ENCODE measurements at regions not wholly inside any gene's neighbourhood (a gene's known extent, or its start where the extent isn't known, plus 50 kb on each side); places are given as distances from the start of the nearest gene placed in this dataset.

- no peak overlapping the region for H3K27ac ChIP-seq
- TF ChIP-seq, protein P1, sequence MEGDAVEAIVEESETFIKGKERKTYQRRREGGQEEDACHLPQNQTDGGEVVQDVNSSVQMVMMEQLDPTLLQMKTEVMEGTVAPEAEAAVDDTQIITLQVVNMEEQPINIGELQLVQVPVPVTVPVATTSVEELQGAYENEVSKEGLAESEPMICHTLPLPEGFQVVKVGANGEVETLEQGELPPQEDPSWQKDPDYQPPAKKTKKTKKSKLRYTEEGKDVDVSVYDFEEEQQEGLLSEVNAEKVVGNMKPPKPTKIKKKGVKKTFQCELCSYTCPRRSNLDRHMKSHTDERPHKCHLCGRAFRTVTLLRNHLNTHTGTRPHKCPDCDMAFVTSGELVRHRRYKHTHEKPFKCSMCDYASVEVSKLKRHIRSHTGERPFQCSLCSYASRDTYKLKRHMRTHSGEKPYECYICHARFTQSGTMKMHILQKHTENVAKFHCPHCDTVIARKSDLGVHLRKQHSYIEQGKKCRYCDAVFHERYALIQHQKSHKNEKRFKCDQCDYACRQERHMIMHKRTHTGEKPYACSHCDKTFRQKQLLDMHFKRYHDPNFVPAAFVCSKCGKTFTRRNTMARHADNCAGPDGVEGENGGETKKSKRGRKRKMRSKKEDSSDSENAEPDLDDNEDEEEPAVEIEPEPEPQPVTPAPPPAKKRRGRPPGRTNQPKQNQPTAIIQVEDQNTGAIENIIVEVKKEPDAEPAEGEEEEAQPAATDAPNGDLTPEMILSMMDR (conservative IDR thresholded peaks at IDR 0.05): no peak
Measured at GRCh38 chr1:229950908-229951307, 116.1 kb upstream of the GALNT2 start.

DNA sequence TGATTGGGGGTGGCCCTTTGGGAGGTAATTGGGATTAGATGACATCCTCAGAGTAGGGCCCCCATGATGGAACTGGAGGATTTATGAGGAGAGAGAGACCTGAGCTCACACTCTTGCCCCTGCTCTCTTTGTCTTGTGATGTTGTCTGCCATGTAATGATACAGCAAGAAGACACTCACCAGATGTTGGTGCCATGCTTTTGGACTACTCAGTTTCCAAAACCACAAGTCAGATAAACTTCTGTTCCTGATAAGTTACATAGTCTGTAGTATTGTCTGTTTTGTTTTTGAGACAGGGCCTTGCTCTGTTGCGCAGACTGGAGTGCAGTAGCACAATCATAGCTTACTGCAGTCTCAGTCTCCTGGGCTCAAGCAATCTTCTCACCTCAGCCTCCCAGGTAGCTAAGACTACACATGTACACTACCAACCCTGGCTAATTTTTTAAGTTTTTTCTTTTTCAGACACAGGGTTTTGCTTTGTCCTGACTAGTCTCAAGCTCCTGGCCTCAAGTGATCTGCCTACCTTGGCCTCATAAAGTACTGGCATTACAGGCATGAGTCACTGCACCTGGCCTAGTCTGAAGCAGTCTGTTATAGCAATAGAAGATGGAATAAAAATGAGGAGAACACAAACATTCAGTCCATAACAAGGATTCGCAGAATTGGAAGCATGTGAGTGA, 115.0 kb upstream of the GALNT2 start:
- TF ChIP-seq, protein P1 (conservative IDR thresholded peaks at IDR 0.05): no peak
- no peak overlapping the region for H3K27ac ChIP-seq

- TF ChIP-seq, protein P1 (conservative IDR thresholded peaks at IDR 0.05): no peak
- H3K27ac ChIP-seq: no peak overlapping the region
Measured at GRCh38 chr1:229952670-229953520, 114.1 kb upstream of the GALNT2 start.

- no peak overlapping the region for H3K27ac ChIP-seq
- TF ChIP-seq, protein P1 (conservative IDR thresholded peaks at IDR 0.05): no peak
Measured at GRCh38 chr1:229953736-229954326, 113.2 kb upstream of the GALNT2 start.

DNA sequence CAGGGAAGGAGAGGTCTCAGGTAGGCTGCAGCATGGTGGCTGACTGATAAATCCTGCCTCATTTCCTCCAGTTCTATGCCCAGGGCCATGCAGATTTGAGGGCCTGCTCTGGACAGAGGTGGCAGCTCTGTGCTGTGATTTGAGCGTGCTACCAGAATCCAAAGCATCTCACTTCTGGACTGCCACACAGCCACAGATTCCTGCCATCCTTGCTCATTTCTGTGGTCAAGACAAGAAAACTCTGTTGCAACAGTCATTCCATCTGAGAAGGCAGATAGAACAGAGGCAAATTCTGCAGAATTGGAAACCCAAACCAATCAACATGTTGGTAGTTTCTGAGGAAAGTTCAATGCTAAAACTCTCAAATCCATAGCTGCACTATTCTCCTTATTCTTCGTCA, 102.8 kb upstream of the GALNT2 start:
- no peak overlapping the region for H3K27ac ChIP-seq
- TF ChIP-seq, protein P1 (conservative IDR thresholded peaks at IDR 0.05): no peak

GRCh38 chr1:229970714-229971113, 96.3 kb upstream of the GALNT2 start:
- TF ChIP-seq, protein P1 (conservative IDR thresholded peaks at IDR 0.05): no peak
- H3K27ac ChIP-seq: no peak overlapping the region

DNA sequence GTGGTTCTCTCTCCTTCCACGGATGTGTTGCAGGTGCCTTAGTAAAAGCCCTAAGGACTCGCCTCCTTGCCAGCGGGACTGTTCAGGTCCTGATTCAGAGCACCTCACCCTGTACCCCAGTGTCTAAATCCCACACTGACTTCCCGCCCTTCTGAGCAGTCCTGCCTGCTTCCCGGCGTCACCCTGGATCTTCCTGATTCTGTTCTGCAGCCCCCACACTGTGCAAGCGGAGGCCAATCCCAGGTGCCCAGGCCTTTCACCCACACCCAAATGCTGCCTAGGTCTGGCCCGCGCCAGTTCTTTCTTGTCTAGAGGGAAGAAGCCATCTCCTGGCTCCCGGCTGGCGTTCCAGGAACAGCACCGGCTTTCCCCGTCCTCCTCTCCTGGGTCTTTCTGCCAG, 95.9 kb upstream of the GALNT2 start:
- no peak overlapping the region for H3K27ac ChIP-seq

More for the DNA sequence above, 95.9 kb upstream of the GALNT2 start:
- TF ChIP-seq, protein P1 (conservative IDR thresholded peaks at IDR 0.05): no peak

Data from VCaP (cell line).